K562 (cell line): ENCODE measurements at regions not wholly inside any gene's neighbourhood (a gene's known extent, or its start where the extent isn't known, plus 50 kb on each side); places are given as distances from the start of the nearest gene placed in this dataset.

Experiments
- ATF7 ChIP-seq: fragments of 450-650 bp; IDR thresholded peaks from 2 replicates; pipeline ENCODE4 v1.7.1; 2014; ENCODE audit warnings: mild to moderate bottlenecking, moderate library complexity
- CUX1 ChIP-seq: fragments of 200-800 bp; sonication (Bioruptor generic); IDR thresholded peaks from 2 replicates; pipeline ENCODE4 v1.6.1; 2016; ENCODE audit warnings: missing genetic modification characterization, missing compliant biosample characterization
- MLLT1 ChIP-seq, 2 experiments: fragments of 450-650 bp; IDR thresholded peaks; 2 replicates each; pipeline ENCODE4 v1.6.1; 2016
- RUNX1 ChIP-seq: sonication (generic); IDR thresholded peaks from 2 replicates; pipeline ENCODE4 v1.6.1; 2016; ENCODE audit warnings: antibody characterized with exemption, low read depth
- ZNF24 ChIP-seq: fragments of 450-650 bp; IDR thresholded peaks from 2 replicates; pipeline ENCODE4 v1.6.1; 2016
- ZNF444 ChIP-seq: fragments of 250-450 bp; sonication (Bioruptor Pico); IDR thresholded peaks from 2 replicates; pipeline ENCODE4 v1.4.0; 2020; ENCODE audit warnings: mild to moderate bottlenecking, moderate library complexity

DNA sequence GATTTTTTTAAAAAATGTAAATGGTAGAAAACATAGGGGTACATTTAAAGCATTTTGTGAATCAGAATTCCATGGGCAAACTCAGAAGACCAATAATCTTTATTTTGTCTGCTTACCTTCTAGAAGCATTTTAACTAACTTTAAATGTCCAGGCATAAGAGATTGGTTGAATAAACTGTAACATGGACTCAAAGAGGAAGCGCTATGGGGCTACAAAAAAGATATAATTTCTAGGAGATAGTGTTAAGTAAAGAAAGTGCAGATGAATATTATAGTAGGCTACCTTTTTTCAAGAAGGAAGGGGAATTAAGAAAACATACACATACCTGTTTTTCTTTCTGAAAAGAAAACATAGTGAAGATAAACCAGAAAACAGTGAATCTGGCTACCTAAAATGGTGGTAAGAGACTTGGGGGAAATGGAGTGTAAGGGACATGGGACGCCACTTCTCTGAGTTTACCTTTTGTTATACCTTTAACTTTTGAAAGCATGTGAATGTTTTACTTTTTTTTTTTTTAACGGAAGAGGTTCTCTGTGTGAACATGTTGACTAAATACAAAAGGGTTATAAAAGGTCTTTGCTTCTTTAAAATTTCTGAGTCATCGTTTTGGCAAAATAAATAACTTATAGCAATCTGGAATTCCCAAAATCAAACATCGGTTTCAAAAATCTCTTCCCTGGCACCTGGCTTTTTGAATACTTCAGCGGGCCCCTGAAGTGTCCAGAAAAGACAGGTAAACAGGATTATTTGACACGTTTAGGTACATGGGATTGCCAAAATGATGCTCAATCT, 133.4 kb downstream of the OR2B2 start (continued):
- TF ChIP-seq ZNF24 (0 out of 2 replicates have a peak, but pooled peaks have one; percentile 5), MLLT1 (IDR thresholded peaks at IDR 0.05) (peak in 1 of 2 experiments; percentile 38; a peak in 1 of 4 replicates), ATF7 (0 out of 2 replicates have a peak, but pooled peaks have one; percentile 10), CUX1 (CRISPR knock-in tag) (no peak), RUNX1 (no peak), ZNF444 (CRISPR knock-in tag) (no peak)
- TF ChIP-seq, all 486 proteins: peak for 21
